CD4-positive, alpha-beta T cell treated with Interleukin-4 for 1 hour (primary cell): ENCODE measurements at regions not wholly inside any gene's neighbourhood (a gene's known extent, or its start where the extent isn't known, plus 50 kb on each side); places are given as distances from the start of the nearest gene placed in this dataset.
A peak's percentile ranks its signal among the peaks of the same experiment; 100 is the strongest.

ENCODE experiments used
- DNase-seq, 2 donors: peaks; one replicate each; pipeline ENCODE4 v3.0.0-alpha.2; 2020 to 2022

DNA sequence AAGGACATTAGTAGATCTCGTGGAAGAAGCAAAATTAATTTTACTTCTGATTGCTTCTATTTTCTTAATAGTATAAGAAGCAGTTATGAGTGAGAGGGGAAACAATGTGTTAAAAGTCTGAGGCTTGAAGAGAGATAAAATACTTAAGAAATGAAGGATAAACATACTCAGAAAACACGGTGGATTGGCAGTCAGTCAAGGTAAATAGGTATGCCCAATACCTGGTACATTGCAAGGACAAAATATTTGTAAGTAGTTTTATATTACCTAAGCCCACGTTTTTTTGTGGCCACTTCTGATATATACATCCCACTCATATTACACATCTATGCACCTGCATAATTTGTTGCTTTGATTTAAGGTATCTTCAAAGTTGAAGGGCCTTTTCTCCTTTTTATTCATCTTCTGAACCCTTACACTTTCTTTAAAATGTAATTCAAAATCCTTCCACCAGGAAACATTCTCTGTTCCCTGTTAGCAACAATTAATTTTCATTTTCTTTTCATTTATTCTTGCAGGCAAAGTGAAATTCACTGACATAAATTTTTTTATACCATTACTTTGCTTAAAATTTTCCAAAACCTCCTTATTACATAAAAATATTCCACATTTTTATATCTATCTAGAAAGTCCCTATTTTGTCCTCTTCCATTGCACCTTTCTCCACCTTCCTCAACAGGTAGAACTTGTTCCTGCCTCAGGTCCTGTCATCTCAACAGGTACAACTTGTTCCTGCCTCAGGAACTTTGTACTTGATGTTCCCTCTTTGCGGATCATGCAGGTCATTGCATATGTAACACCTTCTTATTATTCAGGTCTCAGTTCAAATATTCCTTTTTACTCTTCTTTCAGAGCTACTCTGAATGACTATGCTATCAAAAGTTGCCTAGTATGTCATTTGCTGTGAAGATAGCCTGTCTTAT, 755.7 kb upstream of the ALCAM start:
- DNase-seq, result no peak

GRCh38 chr3:104612218-104612617, 754.5 kb upstream of the ALCAM start:
- DNase-seq, result no peak

- no peak for DNase-seq
These were observed 752.1 kb upstream of the ALCAM start for GRCh38 chr3:104614564-104614963.

GRCh38 chr3:104628185-104628789, 738.4 kb upstream of the ALCAM start:
- peak in 1 of 2 donors; percentile 8 for DNase-seq

GRCh38 chr3:104629038-104629437, 737.7 kb upstream of the ALCAM start:
- no peak for DNase-seq

- DNase-seq, result no peak
These were observed 735.5 kb upstream of the ALCAM start for GRCh38 chr3:104631254-104631653.

DNA sequence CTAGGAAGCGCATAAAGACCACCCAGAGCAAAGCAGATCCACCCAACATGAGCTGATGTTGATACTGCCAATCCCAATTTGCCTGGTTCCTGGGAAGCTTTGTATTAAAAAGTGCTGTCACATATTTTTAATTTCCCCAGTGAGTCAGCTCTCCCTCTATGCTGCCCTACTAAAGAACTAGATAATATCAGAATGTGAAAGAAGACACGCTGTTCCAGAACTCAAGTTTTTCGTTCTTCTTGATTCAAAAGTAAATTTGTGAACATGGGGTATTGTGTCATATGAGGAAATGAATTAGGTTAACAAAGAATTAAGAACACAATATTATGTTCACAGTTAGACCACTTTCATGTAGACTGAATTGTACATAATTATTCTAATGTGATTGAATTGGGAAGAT, 734.2 kb upstream of the ALCAM start:
- no peak for DNase-seq

DNA sequence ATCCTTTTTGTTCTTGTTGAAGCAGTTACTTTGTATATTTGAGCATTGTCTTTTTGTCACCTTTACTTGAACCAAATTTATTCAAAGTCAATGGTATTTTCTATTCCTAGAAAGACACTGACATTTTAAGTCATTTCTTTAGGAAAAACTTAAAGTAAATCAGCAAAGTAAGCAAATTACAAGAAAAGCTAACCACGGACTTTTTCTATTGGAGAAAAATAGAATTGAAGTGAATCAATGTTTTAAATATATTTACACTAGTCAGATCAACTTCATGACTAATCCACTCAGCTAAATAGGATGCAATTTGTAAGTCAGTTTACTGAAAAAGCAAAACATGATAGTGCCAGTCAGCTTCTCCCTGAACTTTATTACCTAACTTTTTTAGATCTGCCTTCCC, 733.8 kb upstream of the ALCAM start:
- DNase-seq, result no peak

- no peak for DNase-seq
These were observed 730.7 kb upstream of the ALCAM start for GRCh38 chr3:104635872-104636580.

GRCh38 chr3:104642827-104643226, 723.9 kb upstream of the ALCAM start:
- DNase-seq, result no peak

DNA sequence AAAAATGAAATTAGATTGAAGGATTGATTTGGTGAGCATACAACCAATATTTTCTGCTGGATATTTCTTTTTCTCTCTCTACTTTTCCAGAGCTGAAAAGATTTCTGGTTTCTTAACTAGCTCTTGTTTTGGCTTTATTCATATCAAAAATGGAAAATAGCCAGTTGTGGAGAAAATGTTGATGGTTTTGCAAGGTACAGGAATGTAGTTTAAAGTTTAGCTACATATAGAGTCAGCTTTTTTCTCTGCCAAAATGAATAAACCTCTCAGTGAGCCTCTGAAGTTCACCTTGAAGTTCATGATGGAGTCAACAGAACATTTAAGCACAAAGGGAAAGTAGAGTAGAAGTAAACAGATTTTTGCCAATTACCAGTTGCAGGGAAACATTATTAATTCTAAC, 720.5 kb upstream of the ALCAM start:
- DNase-seq, result no peak

DNA sequence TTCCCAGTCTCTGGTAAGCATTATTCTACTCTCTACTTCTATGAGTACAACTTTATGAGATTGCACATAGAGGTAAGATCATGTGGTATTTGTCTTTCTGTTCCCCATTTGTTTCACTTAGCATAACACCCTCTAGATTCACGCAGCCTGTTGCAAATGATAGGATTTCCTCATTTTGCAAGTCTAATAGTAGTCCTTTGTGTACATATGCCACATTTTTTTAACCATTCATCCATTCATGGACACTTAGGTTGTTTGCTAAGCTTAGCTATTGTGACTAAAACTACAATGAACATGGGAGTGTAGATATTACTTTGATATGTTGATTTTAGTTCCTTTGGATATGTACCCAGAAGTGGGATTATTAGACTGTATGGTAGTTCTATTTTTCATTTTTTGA, 717.9 kb upstream of the ALCAM start:
- no peak for DNase-seq

GRCh38 chr3:104669083-104669482, 697.6 kb upstream of the ALCAM start:
- DNase-seq, result no peak

GRCh38 chr3:104672331-104672730, 694.4 kb upstream of the ALCAM start:
- no peak for DNase-seq

DNA sequence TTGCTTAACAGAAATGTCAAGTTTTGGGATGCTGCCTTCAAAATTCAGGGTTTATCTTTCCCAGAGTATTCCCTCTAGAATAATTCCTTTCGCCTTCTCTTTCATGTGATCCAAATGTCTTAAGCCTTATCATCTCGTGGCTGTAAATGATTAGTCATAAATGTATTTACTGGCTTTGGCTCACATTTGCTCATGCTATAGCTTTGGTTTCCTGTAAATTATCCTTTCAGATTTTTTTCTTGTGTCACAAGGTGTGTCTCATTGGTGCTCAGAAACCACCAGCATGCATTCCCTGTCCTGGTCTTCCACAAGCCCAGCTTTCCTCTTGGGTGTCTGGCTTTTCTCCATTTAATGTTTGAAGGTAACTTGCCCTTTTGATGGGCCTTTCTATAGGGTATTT, 692.7 kb upstream of the ALCAM start:
- DNase-seq, result no peak

DNA sequence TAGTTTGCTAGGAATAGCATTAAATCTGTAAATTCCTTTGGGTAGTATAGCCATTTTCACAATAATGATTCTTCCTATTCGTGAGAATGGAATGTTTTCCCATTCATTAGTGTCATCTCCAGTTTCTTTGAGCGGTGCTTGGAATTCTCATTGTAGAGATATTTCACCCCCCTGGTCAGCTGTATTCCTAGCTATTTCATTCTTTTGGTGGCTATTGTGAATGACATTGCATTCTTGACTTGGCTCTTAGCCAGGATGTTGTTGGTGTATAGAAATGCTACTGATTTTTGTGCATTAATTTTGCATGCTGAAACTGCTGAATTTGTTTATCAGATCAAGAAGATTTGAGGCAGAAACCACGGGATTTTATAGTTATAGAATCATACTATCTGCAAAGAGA, 690.5 kb upstream of the ALCAM start:
- no peak for DNase-seq

GRCh38 chr3:104677932-104678331, 688.8 kb upstream of the ALCAM start:
- DNase-seq, result no peak

DNA sequence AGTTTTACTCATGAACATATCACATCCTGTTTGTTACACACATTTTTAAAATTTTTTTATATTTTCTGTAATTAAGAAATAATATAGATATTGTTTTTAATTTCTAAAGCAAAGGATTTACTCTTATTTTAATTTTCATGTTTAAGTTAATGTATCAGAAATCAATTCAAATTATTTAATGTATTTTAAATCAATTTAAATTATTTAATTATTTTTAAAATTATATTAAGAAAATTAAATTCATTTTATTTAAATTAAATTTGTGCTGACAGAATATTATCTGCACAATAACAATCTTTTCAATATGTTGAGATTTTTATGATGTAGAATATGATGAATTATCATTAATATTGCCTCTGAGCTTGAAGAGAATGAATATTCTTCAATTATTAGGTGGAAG, 681.2 kb upstream of the ALCAM start:
- no peak for DNase-seq

DNA sequence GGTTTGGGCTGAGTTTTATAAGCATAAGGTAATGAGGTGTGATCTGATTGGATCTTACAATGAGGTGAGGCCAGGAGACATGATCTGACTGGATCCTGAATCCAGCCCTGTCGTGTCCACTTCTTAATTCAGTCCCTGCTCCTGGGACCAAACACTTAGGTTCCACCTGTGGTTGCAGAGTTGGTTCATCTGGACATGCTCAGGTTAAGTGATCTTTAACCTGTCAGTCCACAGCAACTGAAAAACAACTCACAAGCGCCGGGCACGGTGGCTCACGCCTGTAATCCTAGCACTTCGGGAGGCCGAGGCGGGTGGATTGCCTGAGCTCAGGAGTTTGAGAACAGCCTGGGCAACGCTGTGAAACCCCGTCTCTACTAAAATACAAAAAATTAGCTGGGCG, 679.3 kb upstream of the ALCAM start:
- DNase-seq, result no peak

- DNase-seq, result no peak
These were observed 670.2 kb upstream of the ALCAM start for GRCh38 chr3:104696470-104696869.

GRCh38 chr3:104711406-104711805, 655.3 kb upstream of the ALCAM start:
- no peak for DNase-seq

GRCh38 chr3:104715972-104716371, 650.7 kb upstream of the ALCAM start:
- no peak for DNase-seq

DNA sequence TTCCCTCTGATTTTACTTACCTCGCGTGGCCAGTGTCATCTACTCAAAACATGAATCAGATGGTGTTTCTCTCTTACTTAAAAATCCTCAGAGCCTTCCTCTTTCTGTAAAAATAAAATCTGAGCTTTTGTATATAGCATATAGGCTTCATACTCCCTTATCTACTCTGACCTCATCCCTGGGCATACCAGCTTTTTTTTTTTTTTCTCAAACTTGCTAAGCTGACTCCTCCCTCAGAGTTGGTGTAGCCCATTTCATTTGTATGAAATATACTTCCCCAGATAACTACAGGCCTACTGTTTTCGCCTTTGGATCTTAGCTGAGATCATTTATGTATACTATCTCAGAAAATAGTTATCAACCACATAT, 648.9 kb upstream of the ALCAM start:
- no peak for DNase-seq

DNA sequence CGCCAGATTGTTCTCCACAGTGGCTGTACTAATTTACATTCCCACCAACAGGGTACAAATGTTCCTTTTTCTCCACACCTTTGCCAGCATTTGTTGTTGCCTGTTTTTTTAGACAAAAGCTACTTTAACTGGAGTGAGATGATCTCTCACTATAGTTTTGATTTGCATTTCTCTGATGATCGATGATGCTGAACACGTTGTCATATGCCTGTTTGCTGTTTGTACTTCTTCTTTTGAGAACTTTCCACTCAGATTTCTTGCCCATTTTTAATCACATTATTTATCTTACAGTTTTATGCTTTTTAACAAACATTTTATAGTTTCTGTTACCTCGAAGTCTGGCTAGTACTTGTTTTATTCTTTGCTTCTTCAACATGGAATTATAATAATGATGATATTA, 643.7 kb upstream of the ALCAM start:
- no peak for DNase-seq
